Spleen (tissue), 11 donors: ENCODE measurements at regions not wholly inside any gene's neighbourhood (a gene's known extent, or its start where the extent isn't known, plus 50 kb on each side); places are given as distances from the start of the nearest gene placed in this dataset.

Source experiments
- DNase-seq: peaks from one replicate; pipeline ENCODE4 v3.0.0-alpha.2; 2020
- H3K27ac ChIP-seq, 8 donors: fragments of 200-600 bp; sonication (generic) in 7 of 8; 1 replicate in 4 of 8; 2 replicates in 4 of 8; pipeline versions ENCODE4 v1.5.0 to v1.8.0; 2016 to 2021; ENCODE audit warnings: inconsistent platforms in 4 of 8, mild to moderate bottlenecking in 4 of 8, moderate library complexity in 1 of 8
- H3K27me3 ChIP-seq, 7 donors: fragments of 200-600 bp; sonication (generic) in 6 of 7; replicated peaks in 1 of 7; 1 replicate in 4 of 7; 2 replicates in 3 of 7; pipeline versions ENCODE4 v1.5.0 to v1.8.0; 2016 to 2021; ENCODE audit warnings: inconsistent platforms in 3 of 7, mild to moderate bottlenecking in 1 of 7
- H3K36me3 ChIP-seq, 6 donors: fragments of 200-600 bp; sonication (generic) in 5 of 6; 1 replicate in 4 of 6; 2 replicates in 2 of 6; pipeline versions ENCODE4 v1.5.0 to v1.8.0; 2016 to 2021; ENCODE audit warnings: inconsistent platforms in 2 of 6
- H3K4me1 ChIP-seq, 6 donors: fragments of 200-600 bp; sonication (generic) in 5 of 6; 1 replicate in 3 of 6; 2 replicates in 3 of 6; pipeline versions ENCODE4 v1.5.0 to v1.8.0; 2016 to 2021; ENCODE audit warnings: inconsistent platforms in 3 of 6
- H3K4me3 ChIP-seq, 8 donors: fragments of 200-600 bp; sonication (generic) in 7 of 8; 1 replicate in 4 of 8; 2 replicates in 4 of 8; pipeline versions ENCODE4 v1.5.0 to v1.8.0; 2016 to 2021; ENCODE audit warnings: inconsistent platforms in 4 of 8, mild to moderate bottlenecking in 4 of 8, moderate library complexity in 2 of 8
- H3K9me3 ChIP-seq, 8 donors: fragments of 200-600 bp; sonication (generic) in 7 of 8; 1 replicate in 4 of 8; 2 replicates in 4 of 8; pipeline versions ENCODE4 v1.5.0 to v1.8.0; 2016 to 2021; ENCODE audit warnings: inconsistent platforms in 4 of 8
- CTCF ChIP-seq, 11 experiments: fragments of 200-600 bp in 7 of 11; fragments of 450-650 bp in 4 of 11; sonication (generic) in 4 of 11; IDR thresholded peaks in 8 of 11; conservative IDR thresholded peaks in 3 of 11; 1 replicate in 7 of 11; 2 replicates in 4 of 11; pipeline versions ENCODE4 v1.4.0 to v1.8.0; 2016 to 2021; ENCODE audit warnings: antibody characterized with exemption in 11 of 11, inconsistent platforms in 4 of 11, mild to moderate bottlenecking in 1 of 11
- POLR2A ChIP-seq, 3 donors: fragments of 450-650 bp; IDR thresholded peaks; one replicate each; pipeline ENCODE4 v1.5.1; 2017; ENCODE audit warnings: antibody characterized with exemption in 3 of 3, mild to moderate bottlenecking in 1 of 3
- POLR2AphosphoS5 ChIP-seq, 3 donors: sonication (generic); formaldehyde crosslinking; IDR thresholded peaks; one replicate each; pipeline ENCODE4 v1.5.1; 2017; ENCODE audit warnings: antibody characterized with exemption in 3 of 3
- WGBS, 5 donors: extraction: QIAGEN DNeasy Blood & Tissue Kit in 3 of 5; methylation state at CpG; one replicate each; pipeline versions ENCODE4 v1.1.5 to v1.1.7; 2013 to 2018; 5-methylcytosine and 5-hydroxymethylcytosine counted together
- intact Hi-C: fragments of 100-400 bp; cut with DNase I; formaldehyde crosslinking; loops from one replicate; pipeline ENCODE4 v1.15.0; 2023; ENCODE audit warnings: low total_unique reads
- donor health status: healthy with polysubstance abuse.
- donor health status: DM: no; HTN: no; CAD: no; lungs with moderate emphysema.
- donor health status: DM: no; HTN: no; CAD: no.
- donor health status: Bipolar disorder and iron deficiency.
- donor health status: healthy.
- donor health status: DM: no; HTN: no; CAD: no.
- donor health status: DM: yes; HTN: yes; CAD: no.

GRCh38 chr12:76282744-76283143 lies 65.5 kb downstream of the BBS10 start:
- no peak overlapping the region for H3K4me3 ChIP-seq
- no peak for TF ChIP-seq POLR2A (IDR thresholded peaks at IDR 0.05)
- TF ChIP-seq POLR2AphosphoS5 (IDR thresholded peaks at IDR 0.05): no peak
- TF ChIP-seq CTCF (IDR thresholded peaks at IDR 0.05 in 8 of 11, conservative IDR thresholded peaks at IDR 0.05 in 3 of 11): no peak
- H3K9me3 ChIP-seq: no peaks in the 10 kb centered on the region
- no peak for DNase-seq
- no peak overlapping the region for H3K27ac ChIP-seq
- no peaks in the 10 kb centered on the region for H3K4me1 ChIP-seq
- H3K36me3 ChIP-seq: no peaks in the 10 kb centered on the region
- intact Hi-C loops: no loop called here
- peaks cover 0 to 3% (median 0%) of the 10 kb centered on the region in 7 donors for H3K27me3 ChIP-seq

- H3K27ac ChIP-seq: peak overlapping the region in 3 of 8 donors; percentile 0 to 46 (median 32)
- peaks cover 0 to 4% (median 0%) of the 10 kb centered on the region in 6 donors for H3K4me1 ChIP-seq
- H3K27me3 ChIP-seq: peaks cover 0 to 3% (median 0%) of the 10 kb centered on the region in 7 donors
- no peak for DNase-seq
- no peak overlapping the region for H3K4me3 ChIP-seq
- WGBS, 5 donors: 86 to 95% (median 91%) methylated on average over 4 of the region's 4 CpGs
- TF ChIP-seq POLR2AphosphoS5 (IDR thresholded peaks at IDR 0.05) (no peak), CTCF (IDR thresholded peaks at IDR 0.05 in 8 of 11, conservative IDR thresholded peaks at IDR 0.05 in 3 of 11) (no peak), POLR2A (IDR thresholded peaks at IDR 0.05) (no peak)
- no peaks in the 10 kb centered on the region for H3K9me3 ChIP-seq
- intact Hi-C loops: no loop called here
- no peaks in the 10 kb centered on the region for H3K36me3 ChIP-seq
Observed at GRCh38 chr12:76277480-76277879, 70.7 kb downstream of the BBS10 start.

- Histone ChIP-seq H3K4me1 (peaks cover 0 to 4% (median 0%) of the 10 kb centered on the region in 6 donors), H3K4me3 (no peak overlapping the region), H3K27me3 (peaks cover 0 to 3% (median 0%) of the 10 kb centered on the region in 7 donors), H3K27ac (peak overlapping the region in 4 of 8 donors; percentile 10 to 46 (median 24)), H3K36me3 (no peaks in the 10 kb centered on the region), H3K9me3 (no peaks in the 10 kb centered on the region)
- DNase-seq: no peak
- intact Hi-C loops: no loop called here
- TF ChIP-seq POLR2AphosphoS5 (IDR thresholded peaks at IDR 0.05) (peak in 1 of 3 donors; percentile 26), CTCF (IDR thresholded peaks at IDR 0.05 in 8 of 11, conservative IDR thresholded peaks at IDR 0.05 in 3 of 11) (no peak)
- 59 to 83% (median 62%) methylated on average over 4 of the region's 4 CpGs for WGBS, 5 donors
Observed at GRCh38 chr12:76276499-76277151, 71.6 kb downstream of the BBS10 start.

GRCh38 chr12:76275511-76276093 lies 72.6 kb downstream of the BBS10 start:
- peaks cover 0 to 3% (median 0%) of the 10 kb centered on the region in 7 donors for H3K27me3 ChIP-seq
- WGBS, 5 donors: 82 to 90% (median 84%) methylated on average over 5 of the region's 5 CpGs
- intact Hi-C loops: no loop called here
- peaks cover 0 to 4% (median 0%) of the 10 kb centered on the region in 6 donors for H3K4me1 ChIP-seq
- TF ChIP-seq POLR2AphosphoS5 (IDR thresholded peaks at IDR 0.05) (no peak), POLR2A (IDR thresholded peaks at IDR 0.05) (no peak), CTCF (IDR thresholded peaks at IDR 0.05 in 8 of 11, conservative IDR thresholded peaks at IDR 0.05 in 3 of 11) (no peak)
- DNase-seq: no peak
- no peaks in the 10 kb centered on the region for H3K36me3 ChIP-seq
- no peaks in the 10 kb centered on the region for H3K9me3 ChIP-seq
- no peak overlapping the region for H3K4me3 ChIP-seq
- peak overlapping the region in 3 of 8 donors; percentile 10 to 46 (median 34) for H3K27ac ChIP-seq
